PC-9 (cell line): ENCODE measurements at regions not wholly inside any gene's neighbourhood (a gene's known extent, or its start where the extent isn't known, plus 50 kb on each side); places are given as distances from the start of the nearest gene placed in this dataset.

Source experiments
- BruUV-seq: library from RNA; stranded (reverse); fragments of 400-500 nt; replicated peaks from 2 replicates; lab custom pipeline; 2021; lab: Mats Ljungman, UMichigan
- CTCF ChIA-PET: fragments of 300-600 bp; sonication (Branson Sonifier 250); formaldehyde crosslinking; loops from one replicate; lab custom pipeline; 2022; ENCODE audit warnings: antibody characterized with exemption; lab: Charles Lee
- POLR2A ChIA-PET: fragments of 300-600 bp; sonication (Branson Sonifier 250); formaldehyde crosslinking; loops from one replicate; lab custom pipeline; 2022; ENCODE audit warnings: antibody characterized with exemption; ENCODE audit not compliant: unreplicated experiment; lab: Charles Lee
- DNase-seq, 2 experiments: peaks; one replicate each; pipeline versions ENCODE4 v3.0.0 to v3.0.0-alpha.2; 2015 to 2022; ENCODE audit warnings: mixed read lengths in 1 of 2
- H2AFZ ChIP-seq: fragments of 200-600 bp; sonication (generic); 2 replicates; pipeline ENCODE4 v1.8.1; 2017; ENCODE audit warnings: antibody characterized with exemption
- H3F3A ChIP-seq: fragments of 200-600 bp; sonication (generic); 2 replicates; pipeline ENCODE4 v1.8.1; 2017; ENCODE audit warnings: antibody characterized with exemption, mild to moderate bottlenecking, low read depth; ENCODE audit not compliant: insufficient read depth
- H3K27ac ChIP-seq: fragments of 200-600 bp; sonication (generic); 2 replicates; pipeline ENCODE4 v1.6.1; 2016; ENCODE audit warnings: mixed run types
- H3K27me3 ChIP-seq: fragments of 200-600 bp; sonication (generic); 2 replicates; pipeline ENCODE4 v1.6.1; 2016; ENCODE audit warnings: low read depth, mixed run types; ENCODE audit not compliant: insufficient read depth
- H3K36me3 ChIP-seq: fragments of 200-600 bp; sonication (generic); 2 replicates; pipeline ENCODE4 v1.6.1; 2016; ENCODE audit warnings: low read depth, mixed run types
- H3K4me1 ChIP-seq: fragments of 200-600 bp; sonication (generic); replicated peaks from 2 replicates; pipeline ENCODE4 v1.6.1; 2016; ENCODE audit warnings: mixed run types; ENCODE audit not compliant: insufficient read depth
- H3K4me2 ChIP-seq: fragments of 200-600 bp; sonication (generic); 2 replicates; pipeline ENCODE4 v1.6.1; 2017; ENCODE audit warnings: mixed run types
- H3K4me3 ChIP-seq: fragments of 200-600 bp; sonication (generic); 2 replicates; pipeline ENCODE4 v1.6.1; 2016; ENCODE audit warnings: mixed run types
- H3K79me2 ChIP-seq: fragments of 200-600 bp; sonication (generic); 2 replicates; pipeline ENCODE4 v1.6.1; 2017; ENCODE audit warnings: low read depth, mixed run types
- H3K9me2 ChIP-seq: fragments of 200-600 bp; sonication (generic); 2 replicates; pipeline ENCODE4 v1.8.1; 2017; ENCODE audit warnings: mild to moderate bottlenecking; ENCODE audit not compliant: insufficient read depth
- H3K9me3 ChIP-seq: fragments of 200-600 bp; sonication (generic); 2 replicates; pipeline ENCODE4 v1.8.1; 2016; ENCODE audit warnings: low read depth; ENCODE audit not compliant: insufficient read depth
- H4K20me1 ChIP-seq: fragments of 200-600 bp; sonication (generic); 2 replicates; pipeline ENCODE4 v1.8.1; 2017; ENCODE audit not compliant: insufficient read depth
- CTCF ChIP-seq: fragments of 200-600 bp; sonication (generic); conservative IDR thresholded peaks from 2 replicates; pipeline ENCODE4 v1.6.1; 2017; ENCODE audit warnings: mixed run types, antibody characterized with exemption, mild to moderate bottlenecking, moderate library complexity
- EZH2 ChIP-seq: fragments of 200-600 bp; sonication (generic); IDR thresholded peaks from 2 replicates; pipeline ENCODE4 v1.8.0; 2017; ENCODE audit warnings: antibody characterized with exemption, low read depth
- intact Hi-C: fragments of 100-400 bp; cut with micrococcal nuclease; formaldehyde crosslinking; loops from one replicate; pipeline ENCODE4 v1.10.0; 2022; ENCODE audit not compliant: unreplicated experiment

- Histone ChIP-seq H3K9me3 (no peaks in the 10 kb centered on the region), H2AFZ (no peak overlapping the region), H3K36me3 (no peaks in the 10 kb centered on the region), H3K27ac (no peak overlapping the region), H3K4me1 (peaks cover 37% of the 10 kb centered on the region), H3F3A (peaks cover 12% of the 10 kb centered on the region; the same call in 1 of the 2 replicates), H3K9me2 (no peaks in the 10 kb centered on the region), H3K27me3 (no peaks in the 10 kb centered on the region), H3K79me2 (no peaks in the 10 kb centered on the region), H4K20me1 (no peaks in the 10 kb centered on the region), H3K4me2 (no peak overlapping the region), H3K4me3 (no peak overlapping the region)
- intact Hi-C loops = loop anchor here (10.0 kb wide), 2 partner anchors 194 to 314 kb away; no protein-coding TSS in a partner anchor
- no peak for DNase-seq
- CTCF ChIA-PET = no interaction called here
- BruUV-seq = no TSS peak
- POLR2A ChIA-PET = interaction anchor here (0.5 to 0.7 kb wide), 3 partner anchors 13 to 220 kb away, joined by 4 to 12 read pairs (median 5); no protein-coding TSS in a partner anchor
- TF ChIP-seq CTCF = no peak
These were observed 110.1 kb downstream of the CDC7 start for GRCh38 chr1:91610789-91611188.

GRCh38 chr1:91611483-91611917 lies 110.8 kb downstream of the CDC7 start:
- peaks cover 37% of the 10 kb centered on the region for H3K4me1 ChIP-seq
- H3K27me3 ChIP-seq = no peaks in the 10 kb centered on the region
- intact Hi-C loops = loop anchor here (10.0 kb wide), 2 partner anchors 193 to 313 kb away; no protein-coding TSS in a partner anchor
- no peak overlapping the region for H3K4me3 ChIP-seq
- no peak overlapping the region for H2AFZ ChIP-seq
- no peak for DNase-seq
- no peaks in the 10 kb centered on the region for H3K9me2 ChIP-seq
- no peak overlapping the region for H3K27ac ChIP-seq
- H4K20me1 ChIP-seq = no peaks in the 10 kb centered on the region
- BruUV-seq = no TSS peak
- H3F3A ChIP-seq = peaks cover 12% of the 10 kb centered on the region; the same call in 1 of the 2 replicates
- no peak overlapping the region for H3K4me2 ChIP-seq
- ChIA-PET POLR2A (interaction anchor here (0.5 to 0.9 kb wide), 3 partner anchors 13 to 184 kb away, joined by 3 to 12 read pairs (median 5); no protein-coding TSS in a partner anchor), CTCF (no interaction called here)
- no peaks in the 10 kb centered on the region for H3K36me3 ChIP-seq
- H3K79me2 ChIP-seq = no peaks in the 10 kb centered on the region
- H3K9me3 ChIP-seq = no peaks in the 10 kb centered on the region
- TF ChIP-seq EZH2 (no peak), CTCF (no peak)

- TF ChIP-seq CTCF (no peak), EZH2 (no peak)
- no peaks in the 10 kb centered on the region for H3K9me3 ChIP-seq
- H2AFZ ChIP-seq = no peak overlapping the region
- peaks cover 6% of the 10 kb centered on the region; the same call in 1 of the 2 replicates for H3F3A ChIP-seq
- intact Hi-C loops = loop anchor here (10.0 kb wide), 2 partner anchors 191 to 311 kb away; no protein-coding TSS in a partner anchor
- H3K27me3 ChIP-seq = no peaks in the 10 kb centered on the region
- no peaks in the 10 kb centered on the region for H4K20me1 ChIP-seq
- CTCF ChIA-PET = no interaction called here
- no TSS peak for BruUV-seq
- peaks cover 28% of the 10 kb centered on the region for H3K4me1 ChIP-seq
- H3K79me2 ChIP-seq = no peaks in the 10 kb centered on the region
- peak; percentile 45 to 49 for DNase-seq
- no peak overlapping the region for H3K4me3 ChIP-seq
- no peak overlapping the region for H3K27ac ChIP-seq
- no peaks in the 10 kb centered on the region for H3K9me2 ChIP-seq
- POLR2A ChIA-PET = no interaction called here
- no peaks in the 10 kb centered on the region for H3K36me3 ChIP-seq
- H3K4me2 ChIP-seq = peak overlapping the region; percentile 35
These were observed 112.9 kb downstream of the CDC7 start for GRCh38 chr1:91613595-91613994.
